HepG2 (cell line): ENCODE measurements at regions not wholly inside any gene's neighbourhood (a gene's known extent, or its start where the extent isn't known, plus 50 kb on each side); places are given as distances from the start of the nearest gene placed in this dataset.

Experiments used
- ATAC-seq: fragments of 200-7000 bp; cut with Tn5 transposase; 3 replicates; pipeline ENCODE4 v1.9.1; 2020; ENCODE audit warnings: mild to moderate bottlenecking, moderate library complexity
- BruUV-seq: library from RNA; stranded (reverse); fragments of 400-500 nt; replicated peaks from 2 replicates; lab custom pipeline; 2021; lab: Mats Ljungman, UMichigan
- CTCF ChIA-PET: fragments of 300-600 bp; formaldehyde crosslinking; extraction: SDS; loops from one replicate; lab custom pipeline; 2021; ENCODE audit warnings: low total read pairs, inconsistent platforms, low intra/inter-chr PET ratio; lab: Yijun Ruan, JAX
- POLR2A ChIA-PET: fragments of 350-600 bp; sonication (Branson Sonifier 250); formaldehyde crosslinking; loops from one replicate; lab custom pipeline; 2020; ENCODE audit warnings: antibody characterized with exemption, inconsistent platforms; lab: Yijun Ruan, JAX
- DNase-seq: peaks from one replicate; pipeline ENCODE4 v3.0.0-alpha.2; 2015; ENCODE audit warnings: low spot score
- FAIRE-seq: peaks from 3 replicates; lab custom pipeline; 2011; peaks lifted over from hg19 to GRCh38; lab: Jason Lieb, UNC
- H2AFZ ChIP-seq: one replicate; pipeline ENCODE4 v1.6.1; 2011; ENCODE audit warnings: low read length, inconsistent platforms
- H3K27ac ChIP-seq: fragments of 300-600 bp; 3 replicates; pipeline ENCODE4 v1.8.0; 2011; ENCODE audit warnings: mixed run types, mild to moderate bottlenecking, mixed read lengths, low read length, inconsistent platforms; ENCODE audit not compliant: insufficient read depth; ENCODE audit errors: extremely low read length
- H3K27me3 ChIP-seq, 2 experiments: fragments of 200-600 bp in 1 of 2; 2 replicates in 1 of 2; 3 replicates in 1 of 2; pipeline versions ENCODE4 v1.6.0 to v1.8.0; 2011; ENCODE audit warnings: low read length in 2 of 2, mild to moderate bottlenecking in 2 of 2, moderate library complexity in 2 of 2, inconsistent platforms in 1 of 2; ENCODE audit not compliant: insufficient read depth in 2 of 2, control insufficient read depth in 1 of 2
- H3K36me3 ChIP-seq, 2 experiments: fragments of 200-600 bp in 1 of 2; replicated peaks in 1 of 2; 2 replicates in 1 of 2; 3 replicates in 1 of 2; pipeline versions ENCODE4 v1.5.1 to v1.8.0; 2011; ENCODE audit warnings: low read length in 2 of 2, inconsistent platforms in 1 of 2; ENCODE audit not compliant: insufficient read depth in 2 of 2, control insufficient read depth in 1 of 2
- H3K4me1 ChIP-seq: 2 replicates; pipeline ENCODE4 v1.5.1; 2012; ENCODE audit warnings: low read length, inconsistent platforms; ENCODE audit not compliant: insufficient read depth
- H3K4me2 ChIP-seq: 2 replicates; pipeline ENCODE4 v1.6.0; 2011; ENCODE audit warnings: low read depth, low read length, inconsistent platforms
- H3K4me3 ChIP-seq, 3 experiments: fragments of 200-600 bp in 1 of 3; sonication (generic), shearing (Covaris generic) in 1 of 3; replicated peaks in 1 of 3; 2 replicates each; pipeline ENCODE4 v1.5.1; 2011 to 2016; ENCODE audit warnings: low read length in 3 of 3, inconsistent platforms in 2 of 3, low read depth in 2 of 3, mild to moderate bottlenecking in 2 of 3, control low read depth in 1 of 3, mixed read lengths in 1 of 3; ENCODE audit not compliant: insufficient read depth in 1 of 3
- H3K79me2 ChIP-seq: one replicate; pipeline ENCODE4 v1.6.1; 2011; ENCODE audit warnings: low read length, inconsistent platforms; ENCODE audit not compliant: insufficient read depth
- H3K9ac ChIP-seq: 2 replicates; pipeline ENCODE4 v1.6.0; 2011; ENCODE audit warnings: mild to moderate bottlenecking, low read depth, low read length, inconsistent platforms; ENCODE audit not compliant: insufficient read depth
- H3K9me3 ChIP-seq: 2 replicates; pipeline ENCODE4 v1.5.1; 2012; ENCODE audit warnings: mild to moderate bottlenecking, low read length
- H4K20me1 ChIP-seq: 2 replicates; pipeline ENCODE4 v1.6.0; 2011; ENCODE audit warnings: inconsistent platforms, mild to moderate bottlenecking, low read length, moderate library complexity; ENCODE audit not compliant: insufficient read depth
- ARHGAP35 ChIP-seq: sonication (generic); formaldehyde crosslinking; IDR thresholded peaks from 2 replicates; pipeline ENCODE4 v1.9.0; 2022; ENCODE audit warnings: mild to moderate bottlenecking, inconsistent platforms, moderate library complexity, missing genetic modification reagents, borderline replicate concordance
- ATF3 ChIP-seq: sonication (generic); formaldehyde crosslinking; IDR thresholded peaks from 2 replicates; pipeline ENCODE4 v1.4.0; 2020; ENCODE audit warnings: missing genetic modification reagents
- ELF1 ChIP-seq: sonication (generic); formaldehyde crosslinking; IDR thresholded peaks from 2 replicates; pipeline ENCODE4 v1.4.0; 2020; ENCODE audit warnings: missing genetic modification reagents
- ETS1 ChIP-seq: sonication (generic); formaldehyde crosslinking; IDR thresholded peaks from 2 replicates; pipeline ENCODE4 v1.4.0; 2020; ENCODE audit warnings: missing genetic modification reagents
- HOXD1 ChIP-seq: sonication (generic); formaldehyde crosslinking; IDR thresholded peaks from 2 replicates; pipeline ENCODE4 v1.5.0; 2020; ENCODE audit warnings: missing genetic modification reagents
- MED1 ChIP-seq: sonication (generic); formaldehyde crosslinking; IDR thresholded peaks from 2 replicates; pipeline ENCODE4 v1.4.0; 2020; ENCODE audit warnings: missing genetic modification reagents
- PRDM4 ChIP-seq: sonication (generic); formaldehyde crosslinking; IDR thresholded peaks from 2 replicates; pipeline ENCODE4 v1.9.0; 2021; ENCODE audit warnings: missing genetic modification reagents, borderline replicate concordance
- SAP130 ChIP-seq: IDR thresholded peaks from 2 replicates; pipeline ENCODE4 v1.6.1; 2016; ENCODE audit warnings: low read depth
- ZBTB2 ChIP-seq: sonication (generic); formaldehyde crosslinking; IDR thresholded peaks from 2 replicates; pipeline ENCODE4 v1.8.0; 2022; ENCODE audit warnings: low read depth, missing genetic modification reagents
- ZBTB44 ChIP-seq: sonication (generic); formaldehyde crosslinking; IDR thresholded peaks from 2 replicates; pipeline ENCODE4 v1.4.0; 2020; ENCODE audit warnings: missing genetic modification reagents
- ZNF570 ChIP-seq: sonication (generic); formaldehyde crosslinking; IDR thresholded peaks from 2 replicates; pipeline ENCODE4 v1.4.0; 2020; ENCODE audit warnings: mild to moderate bottlenecking, missing genetic modification reagents, borderline replicate concordance
- ZNF768 ChIP-seq: sonication (generic); formaldehyde crosslinking; IDR thresholded peaks from 2 replicates; pipeline ENCODE4 v1.4.0; 2020; ENCODE audit warnings: missing genetic modification reagents
- ZNF780A ChIP-seq: sonication (generic); formaldehyde crosslinking; IDR thresholded peaks from 2 replicates; pipeline ENCODE4 v1.8.0; 2022; ENCODE audit warnings: mild to moderate bottlenecking, missing genetic modification reagents, moderate library complexity
- WGBS: methylation state at CpG from one replicate; pipeline ENCODE4 v1.1.6; 2017; ENCODE audit warnings: low lambda C conversion rate; 5-methylcytosine and 5-hydroxymethylcytosine counted together
- in situ Hi-C: cut with HindIII; loops from 2 replicates; pipeline ENCODE4 v1.10.0; 2017; ENCODE audit warnings: low pct_unique_long_range_greater_than_20kb; ENCODE audit not compliant: extremely low pct_ligation_motif_present
- intact Hi-C: fragments of 100-400 bp; cut with micrococcal nuclease; formaldehyde crosslinking; loops from one replicate; pipeline ENCODE4 v1.10.0; 2022; ENCODE audit not compliant: unreplicated experiment

- no peak for TF ChIP-seq ETS1 (CRISPR knock-in tag)
- no peak for TF ChIP-seq HOXD1 (CRISPR knock-in tag)
- no peak for TF ChIP-seq MED1 (CRISPR knock-in tag)
Observed at GRCh38 chr16:63312346-63312745, 1276.1 kb upstream of the CDH8 start (continued).

GRCh38 chr16:63311313-63311712 lies 1275.1 kb upstream of the CDH8 start:
- H3K9me3 ChIP-seq, result no peaks in the 10 kb centered on the region
- H3K9ac ChIP-seq, result no peak overlapping the region
- no peak for FAIRE-seq
- H2AFZ ChIP-seq, result no peak overlapping the region
- in situ Hi-C loops, result loop anchor here (10.0 kb wide), 1 partner anchor 57 kb away; no protein-coding TSS in a partner anchor
- H3K27ac ChIP-seq, result no peak overlapping the region
- WGBS, result under 1% methylated on average over 3 of the region's 3 CpGs
- POLR2A ChIA-PET, result no interaction called here
- BruUV-seq, result no TSS peak
- no peaks in the 10 kb centered on the region for H4K20me1 ChIP-seq
- CTCF ChIA-PET, result no interaction called here
- H3K4me3 ChIP-seq, result no peak overlapping the region
- DNase-seq, result no peak
- intact Hi-C loops, result no loop called here
- TF ChIP-seq ZBTB2 (CRISPR knock-in tag) (no peak), ATF3 (CRISPR knock-in tag) (no peak), ZBTB44 (CRISPR knock-in tag) (no peak), ZNF570 (no peak), SAP130 (CRISPR knock-in tag) (no peak), ZNF780A (CRISPR knock-in tag) (no peak), PRDM4 (CRISPR knock-in tag) (no peak), ZNF768 (CRISPR knock-in tag) (no peak), ELF1 (no peak), ARHGAP35 (CRISPR knock-in tag) (no peak)
- no peak for ATAC-seq
- no peaks in the 10 kb centered on the region for H3K79me2 ChIP-seq
- no peak overlapping the region for H3K4me2 ChIP-seq
- H3K4me1 ChIP-seq, result peaks cover 11% of the 10 kb centered on the region
- H3K27me3 ChIP-seq, result no peaks in the 10 kb centered on the region
- no peaks in the 10 kb centered on the region for H3K36me3 ChIP-seq
